SJSA1 (cell line): ENCODE measurements at regions not wholly inside any gene's neighbourhood (a gene's known extent, or its start where the extent isn't known, plus 50 kb on each side); places are given as distances from the start of the nearest gene placed in this dataset.

Experiments used
- DNase-seq, 2 experiments: peaks; one replicate each; pipeline ENCODE4 v3.0.0-alpha.2; 2015 to 2020; ENCODE audit warnings: low spot score in 2 of 2, low read depth in 1 of 2
- H3K27ac ChIP-seq: fragments of 250-450 bp; sonication (Bioruptor Pico); 2 replicates; pipeline ENCODE4 v1.5.1; 2020; ENCODE audit warnings: mild to moderate bottlenecking, moderate library complexity
- H3K27me3 ChIP-seq: fragments of 250-450 bp; sonication (Bioruptor Pico); replicated peaks from 2 replicates; pipeline ENCODE4 v1.5.1; 2020; ENCODE audit warnings: mild to moderate bottlenecking, moderate library complexity
- H3K36me3 ChIP-seq: fragments of 250-450 bp; sonication (Bioruptor Pico); 2 replicates; pipeline ENCODE4 v1.5.1; 2020; ENCODE audit warnings: mild to moderate bottlenecking
- H3K4me1 ChIP-seq: fragments of 250-450 bp; sonication (Bioruptor Pico); replicated peaks from 2 replicates; pipeline ENCODE4 v1.6.1; 2021; ENCODE audit warnings: mild to moderate bottlenecking
- H3K4me3 ChIP-seq: fragments of 250-450 bp; sonication (Bioruptor Pico); 2 replicates; pipeline ENCODE4 v1.5.1; 2020; ENCODE audit warnings: mild to moderate bottlenecking
- H3K9me3 ChIP-seq: fragments of 250-450 bp; sonication (Bioruptor Pico); replicated peaks from 2 replicates; pipeline ENCODE4 v1.5.1; 2020; ENCODE audit warnings: mild to moderate bottlenecking

DNA sequence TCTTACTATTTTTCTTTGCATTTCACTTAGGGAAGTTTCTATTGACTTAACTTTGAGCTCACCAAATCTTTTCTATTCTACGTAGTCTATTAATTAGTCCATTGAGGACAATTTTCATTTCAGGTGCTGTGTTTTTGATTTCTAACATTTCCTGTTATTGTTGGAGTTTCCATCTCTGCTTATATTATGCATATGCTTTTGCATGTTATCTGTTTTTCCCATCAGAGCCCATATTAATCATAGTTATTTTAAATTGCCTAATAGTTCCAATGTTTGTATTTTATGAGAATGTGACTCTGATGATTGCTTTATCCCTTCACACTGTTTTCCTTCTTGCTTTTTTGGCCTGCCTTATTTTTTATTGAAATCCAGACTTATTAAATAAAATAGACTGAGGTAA is 414.5 kb upstream of the OPRM1 start:
- Histone ChIP-seq H3K27me3 (no peaks in the 10 kb centered on the region), H3K4me3 (no peak overlapping the region), H3K27ac (no peak overlapping the region), H3K36me3 (no peaks in the 10 kb centered on the region), H3K9me3 (no peaks in the 10 kb centered on the region), H3K4me1 (no peaks in the 10 kb centered on the region)
- no peak for DNase-seq

DNA sequence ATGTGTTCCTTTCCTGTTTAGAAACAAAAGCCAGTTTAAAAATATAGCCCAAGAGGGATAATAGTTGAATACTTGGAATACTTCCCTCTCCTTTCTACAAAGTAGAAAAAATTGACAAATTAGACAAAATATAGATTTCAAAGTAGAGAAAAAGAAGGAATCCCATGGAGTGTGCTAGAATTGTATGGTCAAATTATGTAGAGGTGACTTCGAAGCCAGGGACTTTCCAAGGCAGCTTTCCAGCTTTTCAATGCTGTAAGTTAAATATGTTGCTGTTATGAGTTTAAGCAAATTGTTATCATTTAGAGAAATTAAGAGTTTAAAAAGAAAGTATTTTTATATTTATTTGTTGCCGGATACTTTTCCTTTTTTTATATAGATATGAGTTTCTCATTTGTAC is 415.5 kb upstream of the OPRM1 start:
- Histone ChIP-seq H3K4me1 (no peaks in the 10 kb centered on the region), H3K27me3 (0 out of 2 replicates have a peak, but pooled peaks cover 5% of the 10 kb centered on the region), H3K4me3 (no peak overlapping the region), H3K9me3 (no peaks in the 10 kb centered on the region), H3K27ac (no peak overlapping the region), H3K36me3 (no peaks in the 10 kb centered on the region)
- no peak for DNase-seq

DNA sequence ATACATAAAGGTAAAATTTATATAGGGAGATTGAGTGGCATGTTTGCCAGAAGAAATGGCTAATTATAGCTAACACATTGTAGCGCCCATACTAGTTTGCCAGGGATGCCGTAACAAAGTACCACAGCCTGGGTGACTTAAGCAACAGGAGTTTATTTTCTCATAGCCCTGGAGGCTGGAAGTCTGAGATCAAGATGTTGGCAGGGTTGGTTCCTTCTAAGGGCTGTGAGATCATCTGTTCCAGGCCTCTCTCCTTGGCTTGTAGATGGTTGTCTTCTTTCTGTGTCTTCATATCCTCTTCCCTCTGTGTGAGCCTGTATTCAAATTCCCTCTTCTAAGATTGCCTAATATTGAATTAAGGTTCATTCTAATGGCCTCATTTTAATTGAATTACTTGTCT is 417.5 kb upstream of the OPRM1 start:
- Histone ChIP-seq H3K9me3 (no peaks in the 10 kb centered on the region), H3K4me3 (no peak overlapping the region), H3K27me3 (0 out of 2 replicates have a peak, but pooled peaks cover 9% of the 10 kb centered on the region), H3K4me1 (no peaks in the 10 kb centered on the region), H3K36me3 (no peaks in the 10 kb centered on the region), H3K27ac (no peak overlapping the region)
- DNase-seq, result no peak

DNA sequence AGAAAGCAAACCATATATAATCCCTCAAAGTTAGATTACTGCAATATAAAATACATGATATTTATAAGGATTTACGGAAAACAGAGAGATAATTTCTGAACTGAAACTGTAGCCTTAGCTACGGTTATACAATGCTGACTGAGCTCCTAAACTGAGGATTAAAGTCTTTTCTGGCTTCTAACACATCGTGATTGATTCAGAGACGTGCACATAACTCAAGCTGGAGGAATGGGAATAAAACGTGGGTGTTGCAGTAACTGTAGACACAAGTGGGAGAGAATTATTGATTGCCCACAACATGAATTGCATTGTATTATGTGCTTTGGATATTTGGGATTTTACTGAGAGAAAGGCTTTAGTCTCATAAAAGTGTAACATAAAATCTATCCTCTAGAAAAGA is 418.0 kb upstream of the OPRM1 start:
- H3K27me3 ChIP-seq, result 0 out of 2 replicates have a peak, but pooled peaks cover 9% of the 10 kb centered on the region
- H3K9me3 ChIP-seq, result no peaks in the 10 kb centered on the region
- no peak overlapping the region for H3K4me3 ChIP-seq
- DNase-seq, result no peak
- no peak overlapping the region for H3K27ac ChIP-seq
- H3K36me3 ChIP-seq, result no peaks in the 10 kb centered on the region
- no peaks in the 10 kb centered on the region for H3K4me1 ChIP-seq

DNA sequence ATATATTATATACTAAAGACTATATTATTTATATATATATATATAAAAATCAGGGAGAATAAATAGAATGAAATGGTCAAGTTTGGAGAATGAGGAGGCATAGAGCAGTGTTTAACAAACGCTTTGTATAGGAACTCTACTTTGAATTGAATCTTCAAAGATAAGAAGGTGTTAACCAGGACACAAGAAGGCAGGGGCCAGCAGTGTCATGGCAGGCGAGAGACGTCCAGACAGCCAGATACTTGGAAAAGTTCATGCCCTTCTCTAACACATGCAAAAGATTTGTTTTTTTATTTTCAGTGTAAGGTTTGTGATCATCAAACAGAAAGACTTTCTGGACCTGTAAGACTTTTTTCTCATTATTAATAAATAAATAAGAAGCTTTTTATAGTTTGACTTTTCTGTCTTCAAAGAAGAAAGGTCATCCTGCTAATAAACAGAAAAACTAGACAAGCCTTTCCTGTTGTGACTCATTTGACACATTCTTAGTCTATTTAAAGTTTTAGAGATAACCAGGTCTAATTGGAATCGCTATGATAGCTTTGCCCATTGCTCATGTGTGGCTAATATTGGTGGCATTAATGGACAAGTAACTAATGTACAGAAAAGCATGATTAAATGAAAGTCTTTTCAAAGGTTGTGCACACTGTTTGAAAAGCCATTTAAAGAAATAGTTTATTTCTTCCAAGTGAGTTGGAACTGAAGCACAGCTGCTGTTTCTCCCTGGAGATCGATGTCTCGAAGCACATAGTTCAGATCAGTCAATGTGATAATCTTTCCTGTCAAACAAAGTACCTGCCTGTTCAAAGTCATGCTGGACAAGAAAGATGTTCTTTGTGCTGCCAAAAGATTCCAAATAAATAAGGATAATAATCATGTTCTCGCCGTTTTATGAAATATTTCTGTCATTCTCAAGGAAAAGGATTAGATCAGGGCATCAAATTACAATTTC is 420.4 kb upstream of the OPRM1 start:
- 0 out of 2 replicates have a peak, but pooled peaks cover 9% of the 10 kb centered on the region for H3K27me3 ChIP-seq
- H3K4me1 ChIP-seq, result no peaks in the 10 kb centered on the region
- DNase-seq, result no peak
- H3K4me3 ChIP-seq, result no peak overlapping the region
- no peak overlapping the region for H3K27ac ChIP-seq
- H3K36me3 ChIP-seq, result no peaks in the 10 kb centered on the region
- no peaks in the 10 kb centered on the region for H3K9me3 ChIP-seq

DNA sequence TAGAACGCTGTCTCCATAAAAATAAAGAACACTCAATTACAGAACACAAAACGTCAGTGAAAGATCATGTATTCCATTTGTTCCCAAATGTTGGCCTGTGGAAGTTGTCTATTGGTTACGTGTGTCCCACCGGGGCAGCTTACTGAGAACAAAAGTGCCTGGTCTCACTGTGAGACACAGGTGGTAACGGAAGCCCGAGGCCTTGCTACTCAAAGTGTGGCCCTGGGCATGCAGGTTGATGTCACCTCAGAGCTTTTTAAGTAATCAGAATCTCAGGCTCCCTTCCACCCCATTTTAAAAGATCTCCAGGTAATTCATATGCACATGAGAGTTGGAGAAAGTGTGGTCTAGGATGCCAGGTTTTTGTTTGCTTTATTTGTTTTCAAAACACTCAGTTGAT is 422.5 kb upstream of the OPRM1 start:
- Histone ChIP-seq H3K9me3 (no peaks in the 10 kb centered on the region), H3K4me1 (no peaks in the 10 kb centered on the region), H3K4me3 (no peak overlapping the region), H3K36me3 (no peaks in the 10 kb centered on the region), H3K27ac (no peak overlapping the region), H3K27me3 (0 out of 2 replicates have a peak, but pooled peaks cover 9% of the 10 kb centered on the region)
- DNase-seq, result no peak

DNA sequence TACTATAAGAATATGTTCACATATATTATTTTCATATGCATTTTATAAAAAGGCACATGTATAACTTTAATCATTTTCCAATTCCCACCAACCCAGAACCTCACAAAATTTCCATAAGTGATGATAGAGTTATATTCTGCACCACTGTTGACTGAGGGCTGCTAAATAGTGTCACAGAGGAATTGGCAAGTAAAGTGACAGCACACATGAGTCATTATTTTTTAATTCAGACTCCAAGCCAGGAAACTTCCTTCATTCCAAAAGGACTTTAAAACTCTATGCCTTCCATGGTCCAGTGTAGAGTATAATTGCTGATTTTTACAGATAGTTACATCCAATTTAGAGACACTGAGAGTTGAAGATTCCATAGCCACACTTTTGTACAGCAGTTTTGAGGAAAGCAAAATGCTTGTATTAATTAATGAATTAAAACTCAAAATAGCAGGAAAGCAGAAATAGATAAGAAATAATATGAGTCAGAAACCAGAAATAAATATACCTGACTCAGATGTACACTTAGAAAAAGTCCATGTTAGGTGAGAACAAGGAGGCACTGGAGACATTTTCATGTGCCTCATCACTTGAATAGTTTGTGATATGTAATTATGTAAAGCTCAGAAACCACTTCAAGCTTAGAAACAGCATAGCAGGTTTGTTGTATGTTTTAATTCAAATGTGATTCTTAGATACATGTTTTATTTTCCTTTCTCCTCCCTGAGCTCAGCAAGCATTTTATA is 425.2 kb upstream of the OPRM1 start:
- Histone ChIP-seq H3K4me3 (no peak overlapping the region), H3K27me3 (0 out of 2 replicates have a peak, but pooled peaks cover 7% of the 10 kb centered on the region), H3K36me3 (no peaks in the 10 kb centered on the region), H3K9me3 (no peaks in the 10 kb centered on the region), H3K27ac (no peak overlapping the region), H3K4me1 (no peaks in the 10 kb centered on the region)
- no peak for DNase-seq

DNA sequence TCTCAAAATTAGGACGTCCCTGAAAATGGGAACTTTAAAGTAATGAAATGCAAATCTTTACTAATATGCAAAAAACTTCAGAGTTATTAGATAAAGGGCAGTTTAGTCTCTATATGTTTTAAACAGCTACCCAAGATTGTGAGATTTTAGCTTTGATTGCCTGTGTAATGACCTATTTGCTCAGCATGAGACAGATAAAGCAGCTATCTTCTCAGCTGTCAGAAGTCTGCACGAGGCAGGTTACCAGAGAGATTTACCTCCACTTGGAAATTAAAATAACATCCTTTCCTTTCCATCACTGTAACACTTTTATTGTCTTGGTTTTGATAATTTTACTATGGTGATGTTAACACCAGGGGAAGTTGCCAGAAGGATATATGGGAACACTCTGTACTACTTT is 436.6 kb upstream of the OPRM1 start:
- H3K27ac ChIP-seq, result no peak overlapping the region
- H3K4me3 ChIP-seq, result no peak overlapping the region
- DNase-seq, result no peak
- H3K27me3 ChIP-seq, result no peaks in the 10 kb centered on the region
- H3K4me1 ChIP-seq, result no peaks in the 10 kb centered on the region
- no peaks in the 10 kb centered on the region for H3K9me3 ChIP-seq
- no peaks in the 10 kb centered on the region for H3K36me3 ChIP-seq

DNA sequence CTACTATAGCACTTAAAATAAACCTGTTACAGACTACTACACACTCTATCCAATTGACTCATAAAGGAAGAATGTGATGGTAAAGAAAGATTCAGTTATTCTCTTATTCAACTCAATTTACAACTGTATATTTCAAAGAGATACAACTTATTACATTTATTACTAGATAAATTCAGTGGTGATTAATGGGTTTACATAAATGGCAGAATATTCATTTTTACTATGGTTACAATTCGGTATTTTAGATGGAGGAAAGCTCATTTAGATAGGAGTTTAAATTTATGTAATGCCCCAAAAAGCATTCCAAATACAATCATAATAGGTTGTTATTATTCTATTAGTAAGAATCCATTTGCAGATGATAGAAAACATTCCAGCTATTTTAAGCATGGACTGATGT is 439.1 kb upstream of the OPRM1 start:
- Histone ChIP-seq H3K4me3 (no peak overlapping the region), H3K9me3 (no peaks in the 10 kb centered on the region), H3K27ac (no peak overlapping the region), H3K4me1 (no peaks in the 10 kb centered on the region), H3K36me3 (no peaks in the 10 kb centered on the region), H3K27me3 (no peaks in the 10 kb centered on the region)
- no peak for DNase-seq

DNA sequence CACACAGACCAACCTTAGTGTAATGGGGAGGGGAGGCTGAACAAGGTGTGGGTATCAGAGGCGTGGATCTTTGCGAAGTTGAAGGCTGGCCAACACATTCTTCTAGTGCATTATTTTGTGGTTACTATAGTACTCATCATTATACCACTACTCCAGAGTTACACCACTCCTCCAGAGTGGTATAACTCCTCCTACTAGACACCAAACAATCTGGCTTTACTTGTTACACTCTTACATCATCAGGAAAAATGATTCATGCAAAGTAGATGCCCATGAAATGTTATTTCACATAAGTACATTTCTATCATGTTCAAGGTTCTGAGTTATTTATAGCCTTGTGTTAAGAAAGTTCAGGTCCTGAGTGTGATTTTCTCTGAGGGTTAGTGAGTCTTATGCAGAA is 443.1 kb upstream of the OPRM1 start:
- Histone ChIP-seq H3K36me3 (no peaks in the 10 kb centered on the region), H3K4me3 (no peak overlapping the region), H3K27me3 (no peaks in the 10 kb centered on the region), H3K4me1 (no peaks in the 10 kb centered on the region), H3K27ac (no peak overlapping the region), H3K9me3 (no peaks in the 10 kb centered on the region)
- DNase-seq, result no peak

DNA sequence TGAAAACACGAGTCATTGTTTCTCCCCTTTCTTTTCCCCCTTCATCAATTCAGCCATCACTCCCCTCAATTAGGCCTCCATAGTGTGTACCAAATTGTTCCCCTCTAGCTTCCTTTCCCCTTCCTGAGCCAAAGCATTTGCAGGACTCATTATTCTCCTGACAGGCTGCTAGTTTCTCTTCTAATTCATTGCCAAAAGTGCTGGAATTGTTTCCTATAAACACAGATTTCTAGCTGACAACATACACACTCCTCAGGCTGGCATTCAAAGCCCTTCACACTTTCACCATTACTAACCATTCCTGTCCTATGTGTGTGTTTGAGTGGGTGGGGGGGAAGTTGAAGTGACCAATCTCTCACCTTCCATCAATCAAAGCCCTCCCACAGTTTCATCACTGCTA is 444.2 kb upstream of the OPRM1 start:
- H3K27me3 ChIP-seq, result no peaks in the 10 kb centered on the region

DNA sequence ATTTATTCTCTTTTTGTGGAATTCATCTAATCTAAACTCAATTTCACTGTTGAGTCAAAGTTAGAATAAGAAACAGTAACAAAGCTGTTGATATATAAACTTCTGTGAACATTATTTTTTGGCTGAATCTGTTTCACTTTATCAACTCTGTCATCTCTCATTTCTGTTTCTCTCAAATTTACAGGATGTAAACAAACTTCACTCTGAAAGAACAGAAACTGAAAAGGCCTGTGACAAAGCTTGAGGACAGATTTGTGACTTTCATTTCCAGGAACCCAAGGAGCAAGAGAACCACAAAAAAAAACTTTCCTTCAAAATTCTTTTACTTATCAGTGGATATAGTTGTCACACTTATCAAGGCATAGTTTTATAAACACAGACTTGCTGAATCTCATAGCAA is 447.9 kb upstream of the OPRM1 start:
- Histone ChIP-seq H3K36me3 (no peaks in the 10 kb centered on the region), H3K4me1 (no peaks in the 10 kb centered on the region), H3K27me3 (no peaks in the 10 kb centered on the region), H3K27ac (no peak overlapping the region), H3K9me3 (no peaks in the 10 kb centered on the region), H3K4me3 (no peak overlapping the region)
- DNase-seq, result no peak

More for the DNA sequence above, 444.2 kb upstream of the OPRM1 start:
- DNase-seq, result no peak
- no peaks in the 10 kb centered on the region for H3K4me1 ChIP-seq
- H3K27ac ChIP-seq, result no peak overlapping the region
- H3K36me3 ChIP-seq, result no peaks in the 10 kb centered on the region
- H3K9me3 ChIP-seq, result no peaks in the 10 kb centered on the region
- no peak overlapping the region for H3K4me3 ChIP-seq

DNA sequence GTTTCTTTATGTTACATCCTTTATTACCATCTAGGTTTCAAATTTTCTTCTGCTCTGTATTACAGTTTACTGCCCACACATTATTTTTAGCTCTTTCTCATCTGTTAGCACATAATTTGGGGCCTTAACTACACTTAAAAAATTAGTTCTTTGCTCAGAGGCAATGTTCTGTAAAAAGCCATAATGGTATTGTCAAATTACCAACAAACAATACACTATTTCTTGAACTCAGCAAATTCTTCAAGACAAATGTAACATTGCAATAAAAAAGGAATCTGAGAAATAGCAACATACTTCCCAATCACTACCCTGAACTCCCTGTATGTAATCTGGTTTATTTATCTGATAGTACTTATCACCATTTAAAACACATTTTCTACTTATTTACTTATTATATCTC is 448.6 kb upstream of the OPRM1 start:
- no peak for DNase-seq
- no peak overlapping the region for H3K27ac ChIP-seq
- H3K36me3 ChIP-seq, result no peaks in the 10 kb centered on the region
- H3K9me3 ChIP-seq, result no peaks in the 10 kb centered on the region
- no peaks in the 10 kb centered on the region for H3K27me3 ChIP-seq
- H3K4me3 ChIP-seq, result no peak overlapping the region
- no peaks in the 10 kb centered on the region for H3K4me1 ChIP-seq

DNA sequence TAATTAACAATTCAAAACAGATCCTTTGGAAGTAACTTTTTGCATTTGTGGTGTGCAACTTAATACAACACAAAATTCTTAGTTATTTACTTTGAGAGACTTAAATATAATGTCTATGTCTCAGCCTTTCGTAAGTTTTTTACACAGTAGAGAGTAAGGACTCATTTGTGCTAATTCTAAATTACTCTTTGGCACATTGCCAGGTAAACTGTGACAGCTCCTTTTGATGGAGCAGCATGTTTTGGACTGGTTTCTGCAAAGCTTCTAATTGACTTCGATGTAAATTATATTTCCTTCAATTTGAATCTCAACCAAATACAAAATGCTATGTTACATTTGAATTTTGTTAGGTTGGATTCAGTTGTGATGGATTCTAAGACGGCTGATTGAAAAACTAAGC is 450.7 kb upstream of the OPRM1 start:
- no peaks in the 10 kb centered on the region for H3K4me1 ChIP-seq
- no peaks in the 10 kb centered on the region for H3K36me3 ChIP-seq
- H3K4me3 ChIP-seq, result no peak overlapping the region
- H3K27ac ChIP-seq, result no peak overlapping the region
- no peaks in the 10 kb centered on the region for H3K27me3 ChIP-seq
- H3K9me3 ChIP-seq, result no peaks in the 10 kb centered on the region
- DNase-seq, result no peak
